ENCODE measurements at regions not wholly inside any gene's neighbourhood (a gene's known extent, or its start where the extent isn't known, plus 50 kb on each side); places are given as distances from the start of the nearest gene placed in this dataset.

GRCh38 chr10:131770946-131771633 lies 129.7 kb upstream of the PPP2R2D start:
- H3K36me3 ChIP-seq (ENCODE audit: insufficient read depth): no peaks in the 10 kb centered on the region
- no peak overlapping the region for H3K27ac ChIP-seq
- H3K4me2 ChIP-seq: no peak overlapping the region
- no peaks in the 10 kb centered on the region for H4K20me1 ChIP-seq (ENCODE audit: insufficient read depth)
- no peak for TF ChIP-seq CTCF (conservative IDR thresholded peaks at IDR 0.05; ENCODE audit: low read depth, low read length)
- no peaks in the 10 kb centered on the region for H3K4me1 ChIP-seq (ENCODE audit: low read depth, poor library complexity, severe bottlenecking)
- peaks cover 9% of the 10 kb centered on the region; the same call in 1 of the 2 replicates for H3K27me3 ChIP-seq (ENCODE audit: insufficient read depth, low read depth)
- no peak overlapping the region for H3K4me3 ChIP-seq (IDR thresholded peaks at IDR 0.05; ENCODE audit: insufficient read depth, low read depth, low read length)
- H3K79me2 ChIP-seq (ENCODE audit: insufficient read depth, low read depth): no peaks in the 10 kb centered on the region
- no peak overlapping the region for H3K9ac ChIP-seq
- H2AFZ ChIP-seq (ENCODE audit: low read depth): no peak overlapping the region

GRCh38 chr10:131771634-131772358 lies 129.0 kb upstream of the PPP2R2D start:
- Histone ChIP-seq H3K9ac (no peak overlapping the region), H2AFZ (ENCODE audit: low read depth) (no peak overlapping the region), H3K4me1 (ENCODE audit: low read depth, poor library complexity, severe bottlenecking) (no peaks in the 10 kb centered on the region), H4K20me1 (ENCODE audit: insufficient read depth) (no peaks in the 10 kb centered on the region), H3K27ac (no peak overlapping the region), H3K79me2 (ENCODE audit: insufficient read depth, low read depth) (no peaks in the 10 kb centered on the region), H3K4me2 (no peak overlapping the region), H3K4me3 (IDR thresholded peaks at IDR 0.05; ENCODE audit: insufficient read depth, low read depth, low read length) (no peak overlapping the region), H3K27me3 (ENCODE audit: insufficient read depth, low read depth) (peaks cover 7% of the 10 kb centered on the region; the same call in 1 of the 2 replicates), H3K36me3 (ENCODE audit: insufficient read depth) (no peaks in the 10 kb centered on the region)
- no peak for TF ChIP-seq CTCF (conservative IDR thresholded peaks at IDR 0.05; ENCODE audit: low read depth, low read length)

GRCh38 chr10:131772441-131772840 lies 128.4 kb upstream of the PPP2R2D start:
- H2AFZ ChIP-seq (ENCODE audit: low read depth): no peak overlapping the region
- no peak for TF ChIP-seq CTCF (conservative IDR thresholded peaks at IDR 0.05; ENCODE audit: low read depth, low read length)
- H3K4me2 ChIP-seq: no peak overlapping the region

GRCh38 chr10:131773370-131774343 lies 127.2 kb upstream of the PPP2R2D start:
- Histone ChIP-seq H3K79me2 (ENCODE audit: insufficient read depth, low read depth) (no peaks in the 10 kb centered on the region), H4K20me1 (ENCODE audit: insufficient read depth) (no peaks in the 10 kb centered on the region), H3K4me3 (IDR thresholded peaks at IDR 0.05; ENCODE audit: insufficient read depth, low read depth, low read length) (no peak overlapping the region), H2AFZ (ENCODE audit: low read depth) (no peak overlapping the region), H3K4me2 (no peak overlapping the region), H3K9ac (no peak overlapping the region), H3K27ac (no peak overlapping the region), H3K4me1 (ENCODE audit: low read depth, poor library complexity, severe bottlenecking) (no peaks in the 10 kb centered on the region), H3K27me3 (ENCODE audit: insufficient read depth, low read depth) (peaks cover 5% of the 10 kb centered on the region; the same call in 1 of the 2 replicates), H3K36me3 (ENCODE audit: insufficient read depth) (no peaks in the 10 kb centered on the region)
- TF ChIP-seq CTCF (conservative IDR thresholded peaks at IDR 0.05; ENCODE audit: low read depth, low read length): no peak

More at GRCh38 chr10:131772441-131772840, 128.4 kb upstream of the PPP2R2D start:
- no peak overlapping the region for H3K9ac ChIP-seq
- no peaks in the 10 kb centered on the region for H3K36me3 ChIP-seq (ENCODE audit: insufficient read depth)
- H4K20me1 ChIP-seq (ENCODE audit: insufficient read depth): no peaks in the 10 kb centered on the region
- H3K79me2 ChIP-seq (ENCODE audit: insufficient read depth, low read depth): no peaks in the 10 kb centered on the region
- peaks cover 5% of the 10 kb centered on the region; the same call in 1 of the 2 replicates for H3K27me3 ChIP-seq (ENCODE audit: insufficient read depth, low read depth)
- H3K4me1 ChIP-seq (ENCODE audit: low read depth, poor library complexity, severe bottlenecking): no peaks in the 10 kb centered on the region
- H3K27ac ChIP-seq: no peak overlapping the region
- no peak overlapping the region for H3K4me3 ChIP-seq (IDR thresholded peaks at IDR 0.05; ENCODE audit: insufficient read depth, low read depth, low read length)
